ENCODE measurements at regions not wholly inside any gene's neighbourhood (a gene's known extent, or its start where the extent isn't known, plus 50 kb on each side); places are given as distances from the start of the nearest gene placed in this dataset.
"Not testable (repeated sequence)": the region's sequence is repeated elsewhere in the genome, so short reads cannot be mapped to it uniquely, and the experiment has no call there.

DNA sequence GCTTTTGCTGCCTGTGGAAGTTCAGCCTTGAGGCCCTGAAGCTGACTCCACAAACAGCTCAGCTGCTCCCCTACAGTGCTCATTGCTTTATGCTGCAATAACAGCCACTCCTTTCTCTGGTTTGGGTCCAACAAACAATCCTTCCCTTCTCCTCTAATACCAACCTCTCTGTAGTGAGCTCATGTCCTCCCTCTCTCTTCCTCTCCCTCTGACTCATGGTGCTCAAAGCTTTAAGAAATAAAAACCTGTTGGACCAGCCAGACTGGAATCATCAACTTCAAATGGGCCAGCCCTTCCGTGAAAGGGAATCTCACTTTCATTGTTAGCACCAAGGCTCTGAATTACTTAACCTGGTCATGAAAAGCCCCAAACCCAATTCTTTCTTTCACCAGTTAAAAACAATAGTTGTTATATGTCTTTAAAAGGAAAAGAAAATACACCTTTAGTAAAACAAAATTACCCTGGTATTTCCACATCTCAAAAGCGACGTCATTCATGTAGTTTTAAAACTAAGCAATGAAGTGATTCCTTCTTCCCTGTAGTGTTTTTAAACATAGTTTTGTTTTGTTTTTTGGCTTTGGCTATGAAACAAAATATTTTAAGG is 126.4 kb downstream of the DUSP6 start:
- DNase-seq, result peak; percentile 53 to 70
- Mint-ChIP-seq H3K27me3 (ENCODE audit: insufficient read depth, unreplicated experiment) (no peaks in the 10 kb centered on the region), H3K9me3 (ENCODE audit: unreplicated experiment) (no peaks in the 10 kb centered on the region), H3K27ac (ENCODE audit: unreplicated experiment) (peak overlapping the region; percentile 78), H3K4me1 (ENCODE audit: low read depth, unreplicated experiment) (peaks cover 17% of the 10 kb centered on the region), H3K4me3 (ENCODE audit: unreplicated experiment) (peak overlapping the region; percentile 11), H3K36me3 (ENCODE audit: insufficient read depth, unreplicated experiment) (peaks cover 6% of the 10 kb centered on the region)
- H3K27me3 ChIP-seq (replicated peaks; ENCODE audit: control insufficient read depth, insufficient read depth, low read length), result no peaks in the 10 kb centered on the region
- H3K9me3 ChIP-seq, result no peaks in the 10 kb centered on the region
- H3K4me1 ChIP-seq, result peaks cover 13% of the 10 kb centered on the region
- H3K36me3 ChIP-seq (ENCODE audit: control insufficient read depth, insufficient read depth, low read length), result no peaks in the 10 kb centered on the region
- H3K4me3 ChIP-seq (ENCODE audit: low read depth, low read length), result no peak overlapping the region
- ChIA-PET CTCF (interaction anchor here (0.7 kb wide), 1 partner anchor 46 kb away, joined by 3 read pairs; no protein-coding TSS in a partner anchor), POLR2A (interaction anchor here (0.6 to 1.2 kb wide), 2 partner anchors 126 to 662 kb away, joined by 3 to 5 read pairs; partner anchors contain the start of gene DUSP6)
- TF ChIP-seq, protein P1, sequence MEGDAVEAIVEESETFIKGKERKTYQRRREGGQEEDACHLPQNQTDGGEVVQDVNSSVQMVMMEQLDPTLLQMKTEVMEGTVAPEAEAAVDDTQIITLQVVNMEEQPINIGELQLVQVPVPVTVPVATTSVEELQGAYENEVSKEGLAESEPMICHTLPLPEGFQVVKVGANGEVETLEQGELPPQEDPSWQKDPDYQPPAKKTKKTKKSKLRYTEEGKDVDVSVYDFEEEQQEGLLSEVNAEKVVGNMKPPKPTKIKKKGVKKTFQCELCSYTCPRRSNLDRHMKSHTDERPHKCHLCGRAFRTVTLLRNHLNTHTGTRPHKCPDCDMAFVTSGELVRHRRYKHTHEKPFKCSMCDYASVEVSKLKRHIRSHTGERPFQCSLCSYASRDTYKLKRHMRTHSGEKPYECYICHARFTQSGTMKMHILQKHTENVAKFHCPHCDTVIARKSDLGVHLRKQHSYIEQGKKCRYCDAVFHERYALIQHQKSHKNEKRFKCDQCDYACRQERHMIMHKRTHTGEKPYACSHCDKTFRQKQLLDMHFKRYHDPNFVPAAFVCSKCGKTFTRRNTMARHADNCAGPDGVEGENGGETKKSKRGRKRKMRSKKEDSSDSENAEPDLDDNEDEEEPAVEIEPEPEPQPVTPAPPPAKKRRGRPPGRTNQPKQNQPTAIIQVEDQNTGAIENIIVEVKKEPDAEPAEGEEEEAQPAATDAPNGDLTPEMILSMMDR (IDR thresholded peaks at IDR 0.05; ENCODE audit: insufficient read depth in 1 of 2, low read depth in 1 of 2, low read length in 1 of 2, severe bottlenecking in 1 of 2, unreplicated experiment in 1 of 2), result no peak
- BruUV-seq (replicated peaks), result no TSS peak
- intact Hi-C loops (cut with micrococcal nuclease; ENCODE audit: unreplicated experiment), result no loop called here

DNA sequence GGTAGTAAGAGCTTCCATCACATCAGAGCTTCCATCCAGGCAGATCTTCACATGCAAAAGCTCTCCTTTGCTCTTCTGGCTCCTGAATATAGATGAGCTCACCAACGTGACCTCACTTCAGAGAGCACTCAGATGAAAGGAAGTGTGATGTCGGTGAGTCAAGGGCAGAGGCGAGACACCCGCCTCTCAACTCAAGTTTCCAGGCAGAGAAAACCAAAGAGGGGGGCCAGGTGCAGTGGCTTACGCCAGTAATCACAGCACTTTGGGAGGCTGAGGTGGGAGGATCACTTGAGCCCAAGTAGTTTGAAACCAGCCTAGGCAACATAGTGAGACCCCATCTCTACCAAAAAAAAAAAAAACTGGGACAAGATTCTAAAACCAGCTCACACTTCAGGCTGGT is 126.9 kb downstream of the DUSP6 start:
- ChIA-PET POLR2A (interaction anchor here (0.6 to 1.2 kb wide), 2 partner anchors 127 to 662 kb away, joined by 3 to 5 read pairs; partner anchors contain the start of gene DUSP6), CTCF (interaction anchor here (0.7 kb wide), 1 partner anchor 46 kb away, joined by 3 read pairs; no protein-coding TSS in a partner anchor)
- Histone ChIP-seq H3K36me3 (ENCODE audit: control insufficient read depth, insufficient read depth, low read length) (no peaks in the 10 kb centered on the region), H3K27me3 (replicated peaks; ENCODE audit: control insufficient read depth, insufficient read depth, low read length) (no peaks in the 10 kb centered on the region), H3K4me3 (ENCODE audit: low read depth, low read length) (no peak overlapping the region), H3K4me1 (peaks cover 13% of the 10 kb centered on the region), H3K9me3 (no peaks in the 10 kb centered on the region)
- no peak for DNase-seq
- no TSS peak for BruUV-seq (replicated peaks)
- Mint-ChIP-seq H3K4me1 (ENCODE audit: low read depth, unreplicated experiment) (peaks cover 17% of the 10 kb centered on the region), H3K36me3 (ENCODE audit: insufficient read depth, unreplicated experiment) (peaks cover 6% of the 10 kb centered on the region), H3K9me3 (ENCODE audit: unreplicated experiment) (no peaks in the 10 kb centered on the region), H3K4me3 (ENCODE audit: unreplicated experiment) (peak overlapping the region; percentile 11), H3K27ac (ENCODE audit: unreplicated experiment) (peak overlapping the region; percentile 78), H3K27me3 (ENCODE audit: insufficient read depth, unreplicated experiment) (no peaks in the 10 kb centered on the region)
- intact Hi-C loops (cut with micrococcal nuclease; ENCODE audit: unreplicated experiment), result no loop called here
- TF ChIP-seq, protein P1 (IDR thresholded peaks at IDR 0.05; ENCODE audit: insufficient read depth in 1 of 2, low read depth in 1 of 2, low read length in 1 of 2, severe bottlenecking in 1 of 2, unreplicated experiment in 1 of 2), result no peak

DNA sequence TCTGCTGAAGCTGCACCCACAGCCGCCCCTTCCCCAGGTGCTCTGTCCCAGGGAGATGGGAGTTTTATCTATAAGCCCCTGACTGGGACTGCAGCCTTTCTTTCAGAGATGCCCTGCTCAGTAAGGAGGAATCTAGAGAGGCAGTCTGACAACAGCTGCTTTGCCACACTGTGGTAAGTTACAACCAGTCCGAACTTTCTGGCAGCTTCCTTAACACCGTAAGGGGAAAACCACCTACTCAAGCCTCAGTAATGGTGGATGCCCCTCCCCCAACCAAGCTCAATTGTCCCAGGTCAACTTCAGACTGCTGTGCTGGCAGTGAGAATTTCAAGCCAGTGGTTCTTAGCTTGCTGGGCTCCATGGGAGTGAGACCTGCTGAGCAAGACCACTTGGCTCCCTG is 129.7 kb downstream of the DUSP6 start:
- CTCF ChIA-PET; intact Hi-C loops (cut with micrococcal nuclease; ENCODE audit: unreplicated experiment); H3K27me3 ChIP-seq (replicated peaks; ENCODE audit: control insufficient read depth, insufficient read depth, low read length); H3K4me3 ChIP-seq (ENCODE audit: low read depth, low read length); H3K27me3 Mint-ChIP-seq (ENCODE audit: insufficient read depth, unreplicated experiment); H3K9me3 ChIP-seq; BruUV-seq (replicated peaks); POLR2A ChIA-PET; H3K4me3 Mint-ChIP-seq (ENCODE audit: unreplicated experiment); H3K9me3 Mint-ChIP-seq (ENCODE audit: unreplicated experiment); H3K27ac Mint-ChIP-seq (ENCODE audit: unreplicated experiment); DNase-seq; H3K36me3 ChIP-seq (ENCODE audit: control insufficient read depth, insufficient read depth, low read length); H3K36me3 Mint-ChIP-seq (ENCODE audit: insufficient read depth, unreplicated experiment): not testable (repeated sequence)
- H3K4me1 ChIP-seq, result peaks cover 13% of the 10 kb centered on the region
- peaks cover 17% of the 10 kb centered on the region for H3K4me1 Mint-ChIP-seq (ENCODE audit: low read depth, unreplicated experiment)

Data from Caco-2 (cell line).